ENCODE measurements at regions not wholly inside any gene's neighbourhood (a gene's known extent, or its start where the extent isn't known, plus 50 kb on each side); places are given as distances from the start of the nearest gene placed in this dataset.

DNA sequence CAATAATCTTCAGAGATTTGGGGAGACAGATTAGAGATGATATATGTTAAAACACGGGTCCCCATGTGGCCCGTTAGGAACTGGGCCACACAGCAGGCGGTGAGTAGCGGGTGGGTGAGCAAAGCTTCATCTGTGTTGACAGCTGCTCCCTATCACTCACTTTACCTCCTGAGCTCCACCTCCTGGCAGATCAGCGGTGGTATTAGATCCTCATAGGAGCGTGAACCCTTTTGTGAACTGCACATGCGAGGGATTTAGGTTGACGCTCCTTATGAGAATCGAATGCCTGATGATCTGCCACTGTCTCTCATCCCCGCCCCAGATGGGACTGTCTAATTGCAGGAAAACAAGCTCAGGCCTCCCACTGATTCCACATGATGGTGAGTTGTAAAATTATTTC lies 560.4 kb upstream of the AMELY start:
- no peak for DNase-seq
- no peak for TF ChIP-seq POLR2A (IDR thresholded peaks at IDR 0.05; ENCODE audit: low read length)
- no peak for TF ChIP-seq GATA1 (IDR thresholded peaks at IDR 0.05; ENCODE audit: low read depth, low read length)

DNA sequence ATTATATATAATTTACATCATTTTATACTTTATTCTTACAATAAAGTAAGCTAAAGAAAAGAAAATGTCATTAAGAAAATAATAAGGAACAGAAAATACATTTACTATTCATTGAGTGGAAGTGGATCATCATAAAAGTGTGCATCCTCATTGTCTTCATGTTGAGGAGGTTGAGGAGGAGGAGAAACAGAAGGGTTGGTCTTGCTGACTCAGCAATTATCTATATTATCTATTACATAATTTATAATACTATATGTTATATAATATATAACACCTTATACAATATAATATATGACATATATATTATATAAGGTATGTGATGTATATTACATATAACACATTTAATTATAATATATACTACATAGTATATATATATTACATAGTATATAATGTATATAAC lies 558.5 kb upstream of the AMELY start:
- TF ChIP-seq GATA1 (IDR thresholded peaks at IDR 0.05; ENCODE audit: low read depth, low read length), result no peak
- TF ChIP-seq POLR2A (IDR thresholded peaks at IDR 0.05; ENCODE audit: low read length), result no peak
- no peak for DNase-seq

DNA sequence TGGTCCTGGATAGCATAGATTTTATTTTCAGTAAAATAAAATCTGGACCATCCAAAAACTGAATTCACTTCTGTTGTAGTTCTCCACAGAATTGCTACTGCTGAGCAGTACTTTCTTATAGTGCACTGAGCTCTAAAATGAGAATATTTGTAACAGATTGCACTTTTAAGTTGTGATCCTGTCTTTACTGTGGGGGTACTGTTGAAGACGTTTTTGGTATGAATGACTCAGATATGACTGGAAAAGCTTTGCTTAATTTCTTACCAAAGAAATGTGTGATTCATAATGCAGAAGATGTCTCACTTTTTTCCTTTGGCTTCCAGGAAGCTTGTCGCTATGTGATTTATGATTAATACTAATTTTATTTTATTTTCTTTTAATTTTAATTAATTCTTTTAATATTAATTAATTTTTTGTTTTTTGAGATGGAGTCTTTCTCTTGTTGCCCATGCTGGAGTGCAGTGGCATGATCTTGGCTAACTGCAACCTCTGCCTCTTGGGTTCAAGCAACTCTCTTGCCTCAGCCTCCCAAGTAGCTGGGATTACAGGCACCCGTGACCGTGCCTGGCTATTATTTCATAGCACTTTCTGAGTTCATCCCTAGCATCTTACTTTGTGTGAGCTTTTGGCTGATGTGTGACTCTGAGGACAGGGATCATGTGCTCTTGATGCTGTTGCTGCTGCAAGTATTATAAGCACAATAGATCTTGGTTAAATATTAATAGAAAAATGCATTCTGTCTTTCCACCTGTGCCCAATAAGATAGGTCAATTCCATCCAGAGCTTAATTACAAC lies 557.6 kb upstream of the AMELY start:
- no peak for TF ChIP-seq POLR2A (IDR thresholded peaks at IDR 0.05; ENCODE audit: low read length)
- no peak for TF ChIP-seq GATA1 (IDR thresholded peaks at IDR 0.05; ENCODE audit: low read depth, low read length)
- DNase-seq, result no peak

DNA sequence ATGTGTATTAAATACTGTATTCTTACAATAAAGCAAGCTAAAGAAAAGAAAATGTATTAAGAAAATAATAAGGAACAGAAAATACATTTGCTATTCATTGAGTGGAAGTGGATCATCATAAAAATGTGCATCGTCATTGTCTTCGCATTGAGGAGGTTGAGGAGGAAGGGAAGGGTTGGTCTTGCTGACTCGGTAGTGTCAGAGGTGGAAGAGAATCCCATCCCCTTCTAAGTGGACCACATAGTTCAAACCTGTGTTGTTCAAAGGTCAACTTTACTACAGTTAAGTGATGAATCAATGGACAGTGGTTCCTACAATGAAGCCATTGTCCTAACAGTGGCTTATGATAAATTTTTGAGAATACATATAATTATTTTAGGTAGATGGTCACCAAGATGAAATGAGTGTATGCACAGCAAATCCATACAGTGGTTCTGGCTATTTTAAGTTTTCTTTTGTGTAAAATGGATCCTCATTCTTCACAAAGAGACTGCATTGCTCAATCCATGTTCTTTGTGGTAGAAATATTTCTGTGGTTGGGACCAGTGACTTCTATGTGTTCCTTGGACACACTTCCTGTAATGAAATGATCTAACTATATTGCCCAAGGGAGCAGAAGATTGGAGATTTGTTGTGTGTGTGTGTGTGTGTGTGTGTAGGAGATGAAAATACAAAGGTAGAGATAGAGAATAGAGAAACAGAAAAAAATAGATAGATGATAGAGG lies 556.4 kb upstream of the AMELY start:
- no peak for DNase-seq
- no peak for TF ChIP-seq POLR2A (IDR thresholded peaks at IDR 0.05; ENCODE audit: low read length)
- no peak for TF ChIP-seq GATA1 (IDR thresholded peaks at IDR 0.05; ENCODE audit: low read depth, low read length)

DNA sequence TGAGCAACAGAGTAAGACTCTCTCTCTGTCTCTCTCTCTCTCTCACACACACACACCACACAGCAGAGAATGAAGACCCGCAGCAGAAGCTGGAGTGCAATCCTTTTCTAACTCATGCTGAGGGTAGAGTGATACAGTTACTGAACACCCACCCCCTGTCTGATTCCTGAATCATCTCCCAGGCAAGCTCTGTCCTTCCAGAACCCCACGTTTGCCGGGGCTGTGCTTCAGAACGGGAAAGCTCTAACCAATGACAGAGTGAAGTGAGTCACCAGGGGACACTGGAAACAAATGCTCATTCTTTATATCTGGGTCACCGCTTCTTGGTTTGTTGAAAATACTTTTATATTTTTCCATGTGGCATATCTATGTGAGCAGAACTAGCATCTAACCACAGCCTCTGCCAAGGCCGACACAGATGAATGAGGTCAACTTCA lies 553.7 kb upstream of the AMELY start:
- DNase-seq, result no peak
- no peak for TF ChIP-seq POLR2A (IDR thresholded peaks at IDR 0.05; ENCODE audit: low read length)

DNA sequence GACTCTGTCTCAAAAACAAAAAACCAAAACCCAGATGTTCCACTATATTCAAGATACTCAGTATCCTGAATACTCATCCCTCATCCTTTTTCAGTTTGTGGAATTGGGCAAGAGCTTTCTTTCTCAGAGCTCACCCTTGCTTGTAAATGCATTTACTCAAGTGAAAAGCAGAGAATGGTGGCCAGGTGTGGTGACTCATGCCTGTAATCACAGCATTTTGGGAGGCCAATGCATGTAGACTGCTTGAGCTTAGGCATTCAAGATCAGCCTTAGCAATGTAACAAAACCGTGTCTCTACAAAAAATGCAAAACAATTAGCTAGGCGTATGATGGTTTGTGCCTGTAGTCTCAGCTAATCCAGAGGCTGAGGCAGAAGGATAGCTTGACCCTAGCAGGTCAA lies 553.2 kb upstream of the AMELY start:
- TF ChIP-seq POLR2A (IDR thresholded peaks at IDR 0.05; ENCODE audit: low read length) (no peak), GATA1 (IDR thresholded peaks at IDR 0.05; ENCODE audit: low read depth, low read length) (no peak)
- DNase-seq, result no peak

DNA sequence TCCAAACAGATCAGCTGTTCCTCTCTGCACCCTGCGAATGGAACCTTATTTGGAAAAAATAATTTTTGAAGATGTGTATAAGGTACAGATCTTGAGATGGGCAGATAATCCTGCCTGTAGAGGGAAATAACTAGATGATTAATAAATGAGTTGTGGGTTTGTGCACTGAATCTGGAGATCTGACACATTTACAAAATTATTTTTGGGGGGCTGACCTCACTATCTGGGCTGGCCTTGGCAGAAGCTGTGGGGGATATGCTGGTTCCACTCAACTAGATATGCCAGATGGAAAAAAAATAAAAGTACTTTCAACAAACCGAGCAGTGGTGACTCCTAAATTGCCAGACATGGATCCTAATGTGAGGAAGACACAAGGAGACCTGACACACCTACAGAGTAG lies 552.2 kb upstream of the AMELY start:
- no peak for DNase-seq
- no peak for TF ChIP-seq POLR2A (IDR thresholded peaks at IDR 0.05; ENCODE audit: low read length)
- TF ChIP-seq GATA1 (IDR thresholded peaks at IDR 0.05; ENCODE audit: low read depth, low read length), result no peak

DNA sequence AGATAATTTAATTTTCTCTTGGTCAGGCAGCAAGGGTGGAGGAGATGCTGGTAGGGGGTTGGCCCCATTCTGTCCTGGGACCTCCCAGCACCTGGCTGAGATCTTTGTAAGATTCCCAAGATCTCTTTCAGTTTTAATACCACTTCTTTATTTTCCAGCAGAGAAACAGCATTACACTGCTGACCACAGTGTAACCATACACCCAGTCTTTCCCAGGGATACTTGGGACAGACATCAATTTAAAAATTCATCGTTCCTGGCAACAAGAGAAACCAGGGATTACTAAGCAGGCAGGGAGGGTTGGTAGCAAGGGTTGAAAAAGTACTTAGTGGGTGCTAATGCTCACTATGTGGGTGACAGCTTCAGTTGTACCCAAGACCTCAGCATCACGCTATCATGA lies 551.6 kb upstream of the AMELY start:
- DNase-seq, result no peak

DNA sequence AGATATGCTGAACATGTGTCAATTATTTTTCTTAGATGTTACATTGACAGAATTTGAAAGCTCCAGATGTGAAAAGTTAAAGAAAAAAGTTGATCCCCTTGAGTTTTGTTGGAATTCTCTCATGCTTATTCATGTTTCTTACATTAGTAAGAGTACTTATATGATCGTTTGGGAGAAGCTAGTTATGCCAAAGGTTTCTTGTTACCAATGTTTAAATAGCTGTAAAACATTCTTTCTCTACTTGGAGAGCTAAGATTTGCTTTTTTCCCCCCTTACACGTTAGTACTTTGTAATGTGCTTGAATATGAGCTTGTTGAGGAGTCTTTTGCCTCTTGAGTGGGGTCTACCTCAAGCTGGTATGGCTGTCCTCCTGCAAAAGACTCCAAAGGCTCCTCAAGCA lies 551.1 kb upstream of the AMELY start:
- no peak for TF ChIP-seq GATA1 (IDR thresholded peaks at IDR 0.05; ENCODE audit: low read depth, low read length)
- TF ChIP-seq POLR2A (IDR thresholded peaks at IDR 0.05; ENCODE audit: low read length), result no peak
- DNase-seq, result no peak

More for the DNA sequence above, 551.6 kb upstream of the AMELY start:
- TF ChIP-seq POLR2A (IDR thresholded peaks at IDR 0.05; ENCODE audit: low read length), result no peak
- no peak for TF ChIP-seq GATA1 (IDR thresholded peaks at IDR 0.05; ENCODE audit: low read depth, low read length)

DNA sequence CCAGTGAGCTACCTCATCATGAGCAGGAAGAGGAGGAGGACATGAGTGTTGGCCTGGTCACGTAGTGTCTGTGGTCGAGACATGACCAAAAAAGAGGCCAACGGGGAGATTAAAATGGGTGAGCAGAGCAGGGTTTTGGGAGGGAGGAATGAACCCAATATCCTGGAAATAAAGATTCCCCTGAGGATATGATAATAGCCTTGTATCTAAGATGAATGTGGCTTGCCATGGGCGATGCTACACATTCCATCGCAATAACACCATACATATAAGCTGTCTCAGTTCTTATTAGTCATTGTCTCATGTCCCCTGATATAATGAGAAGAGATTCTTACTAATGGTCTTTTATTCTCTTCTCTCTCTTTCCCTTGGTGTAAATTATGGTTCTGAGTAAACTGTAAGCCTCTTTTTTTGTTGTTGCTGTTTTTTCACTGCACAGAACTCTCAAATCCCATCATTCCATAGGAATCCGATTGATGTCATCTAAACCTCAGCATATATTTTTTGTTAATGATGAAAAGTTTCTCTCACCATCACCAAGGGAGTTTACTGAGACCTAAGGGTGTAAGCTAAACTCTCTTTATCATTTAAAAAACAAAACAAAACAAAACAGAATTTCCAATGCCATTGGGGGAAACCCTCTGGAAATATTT lies 550.4 kb upstream of the AMELY start:
- no peak for TF ChIP-seq POLR2A (IDR thresholded peaks at IDR 0.05; ENCODE audit: low read length)
- TF ChIP-seq GATA1 (IDR thresholded peaks at IDR 0.05; ENCODE audit: low read depth, low read length), result no peak

DNA sequence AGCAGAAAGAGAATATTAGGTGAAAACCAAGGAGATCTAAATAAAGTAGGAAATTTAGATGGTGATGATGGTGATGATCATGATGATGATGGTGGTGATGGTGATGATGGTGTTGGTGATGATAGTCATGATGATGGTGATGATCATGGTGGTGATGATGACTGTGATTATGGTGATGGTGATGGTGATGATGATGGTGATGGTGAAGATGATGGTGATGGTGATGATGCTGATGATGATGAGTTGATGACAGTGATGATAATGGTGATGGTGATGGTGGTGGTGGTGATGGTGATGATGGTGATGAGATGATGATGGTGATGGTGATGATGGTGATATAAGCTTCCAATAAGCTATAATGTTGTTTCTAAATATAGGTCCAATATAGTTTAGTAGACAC lies 548.2 kb upstream of the AMELY start:
- TF ChIP-seq GATA1 (IDR thresholded peaks at IDR 0.05; ENCODE audit: low read depth, low read length), result no peak
- TF ChIP-seq POLR2A (IDR thresholded peaks at IDR 0.05; ENCODE audit: low read length), result no peak
- no peak for DNase-seq

More for the DNA sequence above, 550.4 kb upstream of the AMELY start:
- DNase-seq, result no peak

DNA sequence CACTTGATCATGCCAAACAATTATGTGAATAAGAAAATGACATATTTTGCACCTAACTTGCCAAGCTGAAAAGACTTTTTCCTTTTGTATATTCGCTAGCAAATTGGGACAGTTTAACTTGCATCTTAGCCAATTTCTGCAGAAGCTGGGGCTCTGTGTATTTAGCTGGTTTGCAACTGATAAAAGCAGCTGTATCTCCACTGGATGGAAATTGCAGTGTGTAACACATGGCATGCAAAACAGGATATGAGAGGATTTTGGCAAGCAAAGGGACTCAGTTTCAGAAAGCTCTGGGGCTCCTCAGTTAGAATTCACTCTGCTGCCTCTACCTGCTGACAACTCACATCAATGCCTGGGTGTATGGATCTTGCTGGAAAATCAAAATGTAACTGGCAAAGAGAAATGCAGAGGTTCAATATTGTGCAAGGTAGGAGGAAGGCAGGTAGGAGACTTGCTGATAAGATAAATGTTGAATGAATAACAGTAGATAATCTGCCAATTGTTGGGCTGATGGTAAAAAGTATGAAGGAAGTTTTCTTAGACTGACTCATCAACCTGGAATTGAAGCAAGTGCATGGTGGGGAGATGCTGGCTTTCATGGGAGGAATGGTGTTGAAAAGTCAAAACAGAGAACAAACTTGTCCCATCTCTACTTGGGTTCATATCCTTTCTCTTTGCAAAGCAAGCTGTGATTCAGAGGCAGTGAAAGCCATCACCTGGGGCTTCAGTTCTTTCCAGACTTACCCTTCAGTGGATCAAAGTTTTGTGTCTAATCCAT lies 546.9 kb upstream of the AMELY start:
- TF ChIP-seq GATA1 (IDR thresholded peaks at IDR 0.05; ENCODE audit: low read depth, low read length) (no peak), POLR2A (IDR thresholded peaks at IDR 0.05; ENCODE audit: low read length) (no peak)
- DNase-seq, result no peak

DNA sequence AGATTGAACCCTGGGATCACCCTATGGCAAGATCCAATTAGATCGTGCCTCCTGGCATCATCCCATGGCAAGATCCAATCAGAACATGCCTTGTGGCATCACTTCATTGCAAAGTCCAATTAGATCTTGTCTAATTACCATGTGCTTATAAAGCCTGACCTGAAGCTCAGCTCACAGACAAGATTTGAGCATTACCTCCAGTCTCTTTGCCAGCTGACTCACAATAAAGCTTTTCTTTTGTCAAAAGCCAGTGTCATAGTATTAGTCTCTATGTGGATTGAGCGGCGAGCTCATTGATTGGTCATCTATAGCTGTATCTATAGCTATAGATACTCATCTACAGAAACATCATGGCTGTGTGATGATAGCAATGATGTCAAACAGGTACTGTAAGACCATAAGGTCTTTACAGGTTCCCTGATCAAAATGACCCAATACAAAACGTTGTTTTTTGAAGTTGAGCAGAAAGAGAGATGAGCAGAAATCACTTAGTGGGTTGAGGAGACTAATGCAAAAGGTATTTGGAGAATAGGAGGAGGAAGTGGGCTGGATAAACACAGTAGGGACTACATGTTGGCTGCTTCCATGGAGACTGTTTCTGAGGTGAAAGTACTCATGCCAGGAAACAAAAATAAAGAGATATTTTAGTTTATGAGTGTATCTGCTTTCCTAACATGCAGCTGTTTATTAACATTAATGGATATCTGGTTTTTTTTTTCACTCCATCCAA lies 545.9 kb upstream of the AMELY start:
- TF ChIP-seq POLR2A (IDR thresholded peaks at IDR 0.05; ENCODE audit: low read length) (no peak), GATA1 (IDR thresholded peaks at IDR 0.05; ENCODE audit: low read depth, low read length) (no peak)
- DNase-seq, result no peak
